H1 (cell line): ENCODE measurements at regions not wholly inside any gene's neighbourhood (a gene's known extent, or its start where the extent isn't known, plus 50 kb on each side); places are given as distances from the start of the nearest gene placed in this dataset.

Experiments
- CTCF ChIA-PET: fragments of 300-600 bp; sonication (Branson Sonifier 250); formaldehyde crosslinking; loops from one replicate; lab custom pipeline; 2021; ENCODE audit not compliant: partially characterized antibody; lab: Charles Lee
- POLR2A ChIA-PET: fragments of 300-600 bp; sonication (Branson Sonifier 250); formaldehyde crosslinking; loops from one replicate; lab custom pipeline; 2021; ENCODE audit warnings: inconsistent platforms; ENCODE audit not compliant: partially characterized antibody; lab: Charles Lee
- DNase-seq, 2 experiments: peaks; one replicate each; pipeline versions ENCODE4 v3.0.0 to v3.0.0-alpha.2; 2010 to 2022; ENCODE audit warnings: low spot score in 2 of 2, low read depth in 1 of 2, mixed read lengths in 1 of 2
- FAIRE-seq: peaks from 2 replicates; lab custom pipeline; 2011; peaks lifted over from hg19 to GRCh38; lab: Jason Lieb, UNC
- H2AFZ ChIP-seq: 2 replicates; pipeline ENCODE4 v1.8.1; 2012; ENCODE audit warnings: low read length, inconsistent platforms
- H2AK5ac ChIP-seq: 2 replicates; pipeline ENCODE4 v1.6.1; 2013; ENCODE audit warnings: low read depth, low read length
- H2BK120ac ChIP-seq: replicated peaks from 2 replicates; pipeline ENCODE3; 2013; ENCODE audit warnings: low read depth, low read length, inconsistent platforms
- H2BK12ac ChIP-seq: 2 replicates; pipeline ENCODE4 v1.6.1; 2013; ENCODE audit warnings: low read depth, low read length
- H2BK15ac ChIP-seq: 2 replicates; pipeline ENCODE4 v1.6.1; 2013; ENCODE audit warnings: low read length
- H2BK20ac ChIP-seq: 2 replicates; pipeline ENCODE4 v1.6.1; 2013; ENCODE audit warnings: low read length
- H2BK5ac ChIP-seq: 2 replicates; pipeline ENCODE4 v1.6.1; 2013; ENCODE audit warnings: low read depth, low read length
- H3K14ac ChIP-seq: 2 replicates; pipeline ENCODE4 v1.6.1; 2013; ENCODE audit warnings: inconsistent platforms; ENCODE audit not compliant: insufficient read length
- H3K18ac ChIP-seq: 2 replicates; pipeline ENCODE4 v1.6.1; 2013; ENCODE audit warnings: low read length; ENCODE audit errors: extremely low read depth
- H3K23ac ChIP-seq: 2 replicates; pipeline ENCODE4 v1.6.1; 2013; ENCODE audit warnings: inconsistent platforms; ENCODE audit not compliant: insufficient read length
- H3K23me2 ChIP-seq: 2 replicates; pipeline ENCODE4 v1.6.1; 2013; ENCODE audit warnings: low read depth, low read length
- H3K27ac ChIP-seq: 2 replicates; pipeline ENCODE4 v1.6.1; 2011; ENCODE audit warnings: low read depth, low read length, inconsistent platforms
- H3K27me3 ChIP-seq, 4 experiments: replicated peaks in 1 of 4; 1 replicate in 1 of 4; 2 replicates in 3 of 4; pipeline versions ENCODE4 v1.6.1 to v1.8.1; 2011 to 2013; ENCODE audit warnings: low read length in 3 of 4, mild to moderate bottlenecking in 3 of 4, inconsistent platforms in 2 of 4, mixed read lengths in 2 of 4, moderate library complexity in 1 of 4; ENCODE audit not compliant: control insufficient read depth in 3 of 4, insufficient read depth in 3 of 4; ENCODE audit errors: extremely low read depth in 1 of 4
- H3K36me3 ChIP-seq, 4 experiments: 2 replicates each; pipeline versions ENCODE4 v1.6.1 to v1.8.1; 2011 to 2013; ENCODE audit warnings: mild to moderate bottlenecking in 4 of 4, low read length in 3 of 4, moderate library complexity in 2 of 4, control low read depth in 1 of 4, inconsistent platforms in 1 of 4; ENCODE audit not compliant: insufficient read depth in 4 of 4, control insufficient read depth in 2 of 4
- H3K4ac ChIP-seq: replicated peaks from 2 replicates; pipeline ENCODE3; 2013; ENCODE audit warnings: low read length, low read depth, mixed read lengths, inconsistent platforms; ENCODE audit not compliant: insufficient read length
- H3K4me1 ChIP-seq, 4 experiments: replicated peaks in 1 of 4; 1 replicate in 1 of 4; 2 replicates in 3 of 4; pipeline versions ENCODE4 v1.6.1 to v1.8.1; 2011 to 2013; ENCODE audit warnings: low read length in 3 of 4, inconsistent platforms in 2 of 4, mixed read lengths in 1 of 4; ENCODE audit not compliant: insufficient read depth in 4 of 4, control insufficient read depth in 3 of 4
- H3K4me2 ChIP-seq, 2 experiments: 2 replicates each; pipeline versions ENCODE4 v1.6.1 to v1.8.1; 2011 to 2013; ENCODE audit warnings: low read depth in 2 of 2, low read length in 2 of 2, control low read depth in 1 of 2, inconsistent platforms in 1 of 2, mild to moderate bottlenecking in 1 of 2; ENCODE audit not compliant: insufficient read depth in 1 of 2
- H3K4me3 ChIP-seq, 4 experiments: fragments of 200-600, 300-600 bp in 1 of 4; sonication (generic), shearing (Covaris generic), sonication (Bioruptor Twin) in 1 of 4; 2 replicates each; pipeline versions ENCODE4 v1.5.1 to v1.8.1; 2011 to 2016; ENCODE audit warnings: low read length in 4 of 4, low read depth in 3 of 4, control low read depth in 2 of 4, inconsistent platforms in 2 of 4, mild to moderate bottlenecking in 2 of 4, mixed read lengths in 1 of 4, moderate library complexity in 1 of 4; ENCODE audit not compliant: insufficient read depth in 2 of 4; ENCODE audit errors: extremely low read depth in 1 of 4
- H3K56ac ChIP-seq: replicated peaks from 2 replicates; pipeline ENCODE3; 2013; ENCODE audit warnings: low read depth, mild to moderate bottlenecking, mixed read lengths, low read length, inconsistent platforms; ENCODE audit not compliant: insufficient read length
- H3K79me1 ChIP-seq: 2 replicates; pipeline ENCODE4 v1.6.1; 2013; ENCODE audit warnings: low read depth, low read length, control low read depth
- H3K79me2 ChIP-seq, 2 experiments: 2 replicates each; pipeline versions ENCODE4 v1.6.1 to v1.8.1; 2012 to 2013; ENCODE audit warnings: low read length in 2 of 2, mild to moderate bottlenecking in 2 of 2, inconsistent platforms in 1 of 2; ENCODE audit not compliant: insufficient read depth in 2 of 2, control insufficient read depth in 1 of 2
- H3K9ac ChIP-seq, 4 experiments: replicated peaks in 1 of 4; 1 replicate in 1 of 4; 2 replicates in 3 of 4; pipeline versions ENCODE4 v1.6.1 to v1.8.1; 2011 to 2013; ENCODE audit warnings: low read depth in 3 of 4, low read length in 3 of 4, control low read depth in 2 of 4, mild to moderate bottlenecking in 2 of 4, moderate library complexity in 2 of 4, inconsistent platforms in 1 of 4; ENCODE audit errors: extremely low read depth in 1 of 4
- H3K9me3 ChIP-seq, 2 experiments: 2 replicates each; pipeline versions ENCODE4 v1.6.1 to v1.8.1; 2012 to 2013; ENCODE audit warnings: mild to moderate bottlenecking in 2 of 2, moderate library complexity in 2 of 2, control low read depth in 1 of 2, inconsistent platforms in 1 of 2, low read depth in 1 of 2, low read length in 1 of 2, mixed read lengths in 1 of 2; ENCODE audit not compliant: insufficient read depth in 2 of 2
- H4K20me1 ChIP-seq, 2 experiments: replicated peaks in 1 of 2; 2 replicates each; pipeline versions ENCODE3 to v1.8.1; 2011 to 2013; ENCODE audit warnings: inconsistent platforms in 2 of 2, low read length in 2 of 2, mild to moderate bottlenecking in 1 of 2; ENCODE audit not compliant: insufficient read depth in 2 of 2, control insufficient read depth in 1 of 2
- H4K5ac ChIP-seq: 2 replicates; pipeline ENCODE4 v1.6.1; 2013; ENCODE audit warnings: low read length, low read depth, mixed read lengths, inconsistent platforms; ENCODE audit not compliant: insufficient read length
- H4K8ac ChIP-seq: 2 replicates; pipeline ENCODE4 v1.8.0; 2013; ENCODE audit warnings: mild to moderate bottlenecking, moderate library complexity, low read length, inconsistent platforms; ENCODE audit not compliant: insufficient read depth; ENCODE audit errors: extremely low read depth
- H4K91ac ChIP-seq: replicated peaks from 2 replicates; pipeline ENCODE3; 2013; ENCODE audit warnings: low read length, mixed read lengths, inconsistent platforms; ENCODE audit not compliant: insufficient read length
- NRF1 ChIP-seq: IDR thresholded peaks from 2 replicates; pipeline ENCODE4 v1.6.1; 2011; ENCODE audit warnings: mild to moderate bottlenecking, low read depth, low read length, improper control_type of control experiment
- SUZ12 ChIP-seq: fragments of 200-600 bp; sonication (generic); IDR thresholded peaks from 2 replicates; pipeline ENCODE4 v1.6.1; 2012; ENCODE audit warnings: mild to moderate bottlenecking, inconsistent platforms, low read length, moderate library complexity, mixed read lengths
- TAF1 ChIP-seq: IDR thresholded peaks from 2 replicates; pipeline ENCODE4 v1.6.1; 2011; ENCODE audit warnings: mild to moderate bottlenecking, low read depth, low read length
- TAF7 ChIP-seq: optimal IDR thresholded peaks from 2 replicates; pipeline ENCODE3; 2011; ENCODE audit warnings: low read depth, mild to moderate bottlenecking, inconsistent platforms, low read length, moderate library complexity, borderline replicate concordance
- ZNF274 ChIP-seq: IDR thresholded peaks from 2 replicates; pipeline ENCODE4 v1.7.0; 2012; ENCODE audit warnings: low read length, borderline replicate concordance; ENCODE audit errors: extremely low read depth
- WGBS, 2 experiments: shearing (Covaris generic) in 1 of 2; methylation state at CpG; one replicate each; pipeline versions ENCODE4 v1.1.6 to v1.1.7; 2013 to 2015; ENCODE audit warnings: low lambda C conversion rate in 2 of 2, mixed read lengths in 2 of 2, inconsistent platforms in 1 of 2, low coverage in 1 of 2, missing lambda C conversion rate in 1 of 2; ENCODE audit not compliant: insufficient replicate concordance in 2 of 2, insufficient coverage in 1 of 2, insufficient read length in 1 of 2; ENCODE audit errors: extremely low coverage in 1 of 2, missing lambda C conversion rate in 1 of 2; 5-methylcytosine and 5-hydroxymethylcytosine counted together
- TF ChIP-seq, protein P1 (sequence below): IDR thresholded peaks from 2 replicates; pipeline ENCODE4 v1.6.1; 2012; ENCODE audit warnings: inconsistent platforms

DNA sequence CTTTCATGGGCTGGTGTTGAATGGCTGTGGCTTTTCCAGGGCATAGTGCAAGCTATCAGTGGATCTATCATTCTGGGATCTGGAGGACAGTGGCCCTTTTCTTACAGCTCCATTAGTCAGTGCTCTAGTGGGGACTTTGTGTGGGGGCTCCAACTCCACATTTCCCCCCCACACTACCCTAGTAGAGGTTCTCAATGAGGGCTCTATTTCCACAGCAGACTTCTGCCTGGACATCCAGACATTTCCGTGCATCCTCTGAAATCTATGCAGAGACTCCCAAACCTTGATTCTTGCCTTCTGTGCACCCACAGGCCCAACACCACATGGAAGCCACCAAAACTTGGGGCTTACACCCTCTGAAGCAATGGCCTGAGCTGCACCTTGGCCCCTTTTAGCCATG is 208.3 kb upstream of the MKLN1 start:
- Histone ChIP-seq H2BK15ac (no peak overlapping the region), H3K27me3 (no peaks in the 10 kb centered on the region), H3K79me2 (no peaks in the 10 kb centered on the region), H2BK12ac (no peak overlapping the region), H3K9ac (no peak overlapping the region), H2BK20ac (no peak overlapping the region), H4K5ac (no peak overlapping the region), H3K14ac (no peak overlapping the region), H3K56ac (no peak overlapping the region), H3K27ac (no peak overlapping the region), H2BK5ac (no peak overlapping the region), H3K4me3 (no peak overlapping the region), H3K23ac (no peak overlapping the region), H3K36me3 (no peaks in the 10 kb centered on the region; a peak in 1 of 8 replicates), H3K9me3 (peaks cover 14 to 22% of the 10 kb centered on the region in 2 experiments), H3K4me1 (no peaks in the 10 kb centered on the region), H4K20me1 (no peaks in the 10 kb centered on the region), H2AFZ (no peak overlapping the region), H3K23me2 (no peaks in the 10 kb centered on the region), H2AK5ac (no peak overlapping the region), H3K79me1 (no peaks in the 10 kb centered on the region), H3K18ac (no peak overlapping the region), H2BK120ac (no peak overlapping the region), H3K4me2 (no peak overlapping the region), H4K91ac (no peak overlapping the region), H4K8ac (no peak overlapping the region), H3K4ac (no peak overlapping the region)
- POLR2A ChIA-PET: no interaction called here
- TF ChIP-seq NRF1: no peak
- TF ChIP-seq, protein P1, sequence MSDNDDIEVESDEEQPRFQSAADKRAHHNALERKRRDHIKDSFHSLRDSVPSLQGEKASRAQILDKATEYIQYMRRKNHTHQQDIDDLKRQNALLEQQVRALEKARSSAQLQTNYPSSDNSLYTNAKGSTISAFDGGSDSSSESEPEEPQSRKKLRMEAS: no peak
- no peak for TF ChIP-seq ZNF274
- TF ChIP-seq TAF7: no peak
- TF ChIP-seq SUZ12: no peak
- no peak for TF ChIP-seq TAF1
- CTCF ChIA-PET: interaction anchor here (0.5 kb wide), 1 partner anchor 36 kb away, joined by 3 read pairs; no protein-coding TSS in a partner anchor
- 77% methylated on average over 1 of the region's 1 CpG; no CpG with 5 or more reads in 1 of the 2 experiments for WGBS, 2 experiments
- DNase-seq: no peak
- FAIRE-seq: no peak
